Gastroesophageal sphincter (tissue), 4 donors: ENCODE measurements at regions not wholly inside any gene's neighbourhood (a gene's known extent, or its start where the extent isn't known, plus 50 kb on each side); places are given as distances from the start of the nearest gene placed in this dataset.

ENCODE experiments used
- ATAC-seq: fragments of 150-250 bp; one replicate; pipeline ENCODE4 v1.9.1; 2016; ENCODE audit warnings: mild to moderate bottlenecking, moderate library complexity
- H3K27ac ChIP-seq, 4 donors: fragments of 200-600 bp; sonication (generic) in 3 of 4; 1 replicate in 3 of 4; 2 replicates in 1 of 4; pipeline ENCODE4 v1.5.1; 2016 to 2019
- H3K27me3 ChIP-seq: fragments of 200-600 bp; sonication (generic); one replicate; pipeline ENCODE4 v1.5.1; 2019
- H3K36me3 ChIP-seq, 2 donors: fragments of 200-600 bp; sonication (generic); one replicate each; pipeline ENCODE4 v1.5.1; 2019; ENCODE audit warnings: control low read depth in 1 of 2
- H3K4me1 ChIP-seq, 3 donors: fragments of 200-600 bp; sonication (generic); 1 replicate in 2 of 3; 2 replicates in 1 of 3; pipeline ENCODE4 v1.5.1; 2016 to 2019; ENCODE audit warnings: control low read depth in 2 of 3
- H3K4me3 ChIP-seq, 2 donors: fragments of 200-600 bp; sonication (generic); one replicate each; pipeline ENCODE4 v1.5.1; 2019; ENCODE audit warnings: mild to moderate bottlenecking in 1 of 2, moderate library complexity in 1 of 2
- H3K9me3 ChIP-seq, 3 donors: fragments of 200-600 bp; sonication (generic); one replicate each; pipeline ENCODE4 v1.5.1; 2017 to 2019; ENCODE audit warnings: control low read depth in 2 of 3
- CTCF ChIP-seq, 4 experiments: fragments of 200-600 bp in 2 of 4; fragments of 450-650 bp in 2 of 4; sonication (generic) in 1 of 4; IDR thresholded peaks; one replicate each; pipeline ENCODE4 v1.5.1; 2017 to 2019; ENCODE audit warnings: antibody characterized with exemption in 4 of 4, mild to moderate bottlenecking in 2 of 4, moderate library complexity in 2 of 4
- EP300 ChIP-seq: sonication (generic); formaldehyde crosslinking; IDR thresholded peaks from one replicate; pipeline ENCODE4 v1.6.1; 2017; ENCODE audit warnings: antibody characterized with exemption, mild to moderate bottlenecking
- POLR2A ChIP-seq, 2 donors: fragments of 450-650 bp; IDR thresholded peaks; one replicate each; pipeline ENCODE4 v1.6.1; 2017; ENCODE audit warnings: antibody characterized with exemption in 2 of 2, mild to moderate bottlenecking in 2 of 2, moderate library complexity in 1 of 2
- POLR2AphosphoS5 ChIP-seq: sonication (generic); formaldehyde crosslinking; IDR thresholded peaks from one replicate; pipeline ENCODE4 v1.6.1; 2017; ENCODE audit warnings: antibody characterized with exemption
- WGBS, 2 donors: methylation state at CpG; one replicate each; pipeline ENCODE4 v1.1.5; 2018; ENCODE audit warnings: low coverage in 1 of 2; 5-methylcytosine and 5-hydroxymethylcytosine counted together

GRCh38 chr1:55428944-55429931 lies 214.1 kb upstream of the USP24 start:
- 21 to 59% methylated on average over 4 to 7 of the region's 9 CpGs for WGBS, 2 donors
- peaks cover 0 to 46% (median 8%) of the 10 kb centered on the region in 3 donors for H3K4me1 ChIP-seq
- no peak for TF ChIP-seq EP300
- TF ChIP-seq POLR2A (IDR thresholded peaks at IDR 0.05) = no peak
- TF ChIP-seq POLR2AphosphoS5 = peak; percentile 50
- no peak for TF ChIP-seq CTCF (IDR thresholded peaks at IDR 0.05)
- no peaks in the 10 kb centered on the region for H3K27me3 ChIP-seq
- H3K36me3 ChIP-seq = no peaks in the 10 kb centered on the region
- H3K4me3 ChIP-seq = no peak overlapping the region
- peak; percentile 92 for ATAC-seq
- H3K9me3 ChIP-seq = no peaks in the 10 kb centered on the region
- peak overlapping the region in 3 of 4 donors; percentile 43 to 50 (median 46) for H3K27ac ChIP-seq

DNA sequence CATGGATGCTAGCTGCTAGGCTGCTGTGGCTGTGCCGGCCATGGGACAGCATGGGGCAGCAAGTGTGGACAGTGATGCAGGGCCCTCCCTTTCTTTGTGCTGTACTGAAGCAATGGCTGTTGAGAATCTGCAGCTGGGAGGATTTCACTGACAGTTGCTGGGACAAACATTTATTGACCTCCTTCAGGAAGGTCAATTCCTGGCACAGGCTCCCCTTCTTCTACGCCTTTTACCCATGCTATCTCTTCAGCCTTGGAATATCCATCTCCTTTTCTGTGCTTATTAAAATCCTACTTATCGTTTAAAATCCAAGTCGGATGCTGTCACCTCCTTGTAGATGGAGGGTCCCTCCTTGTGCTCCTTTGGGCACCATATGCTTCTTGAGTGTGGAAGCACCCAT lies 213.1 kb upstream of the USP24 start:
- no peak overlapping the region for H3K4me3 ChIP-seq
- WGBS, 2 donors = 82% methylated on average over 3 of the region's 4 CpGs; no CpG with 5 or more reads in 1 of the 2 donors
- peak overlapping the region in 3 of 4 donors; percentile 43 to 50 (median 46) for H3K27ac ChIP-seq
- TF ChIP-seq POLR2A (IDR thresholded peaks at IDR 0.05) (no peak), CTCF (IDR thresholded peaks at IDR 0.05) (no peak), EP300 (no peak)
- H3K4me1 ChIP-seq = peaks cover 0 to 46% (median 8%) of the 10 kb centered on the region in 3 donors
- no peaks in the 10 kb centered on the region for H3K36me3 ChIP-seq
- no peaks in the 10 kb centered on the region for H3K9me3 ChIP-seq
- ATAC-seq = peak; percentile 6
- no peaks in the 10 kb centered on the region for H3K27me3 ChIP-seq

DNA sequence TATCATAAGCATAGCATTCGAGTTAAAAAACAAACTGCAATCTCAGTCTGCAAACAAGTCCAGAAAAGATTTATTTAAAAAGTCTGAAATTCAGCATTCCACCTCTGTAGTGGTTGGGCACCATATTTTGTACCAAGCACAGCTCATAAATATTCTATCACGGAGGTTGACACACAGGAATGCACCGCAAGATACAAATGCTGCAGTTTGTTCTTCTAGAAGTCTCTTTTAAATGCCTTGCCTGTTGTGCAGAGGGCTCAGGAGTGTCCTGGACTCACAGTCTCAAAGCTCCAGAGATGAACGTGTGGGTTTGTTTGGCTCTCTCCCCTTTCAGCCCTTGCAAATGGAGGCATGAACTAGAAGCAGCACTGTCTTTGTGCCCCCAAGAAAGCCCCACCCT lies 212.4 kb upstream of the USP24 start:
- 75 to 79% methylated on average over 4 of the region's 4 CpGs for WGBS, 2 donors
- ATAC-seq = no peak
- H3K4me1 ChIP-seq = peaks cover 0 to 46% (median 8%) of the 10 kb centered on the region in 3 donors
- no peak overlapping the region for H3K4me3 ChIP-seq
- no peak for TF ChIP-seq CTCF (IDR thresholded peaks at IDR 0.05)
- TF ChIP-seq EP300 = no peak
- TF ChIP-seq POLR2A (IDR thresholded peaks at IDR 0.05) = no peak
- no peak for TF ChIP-seq POLR2AphosphoS5
- no peaks in the 10 kb centered on the region for H3K27me3 ChIP-seq
- H3K9me3 ChIP-seq = peaks cover 0 to under 1% (median 0%) of the 10 kb centered on the region in 3 donors
- peak overlapping the region in 2 of 4 donors; percentile 46 to 50 for H3K27ac ChIP-seq
- no peaks in the 10 kb centered on the region for H3K36me3 ChIP-seq

- H3K27me3 ChIP-seq = no peaks in the 10 kb centered on the region
- H3K36me3 ChIP-seq = no peaks in the 10 kb centered on the region
- WGBS, 2 donors = 21% methylated on average over 2 of the region's 2 CpGs; no CpG with 5 or more reads in 1 of the 2 donors
- TF ChIP-seq POLR2AphosphoS5 = no peak
- no peak for TF ChIP-seq POLR2A (IDR thresholded peaks at IDR 0.05)
- TF ChIP-seq CTCF (IDR thresholded peaks at IDR 0.05) = no peak
- no peak for TF ChIP-seq EP300
- H3K9me3 ChIP-seq = peaks cover 0 to 10% (median 0%) of the 10 kb centered on the region in 3 donors
- H3K4me3 ChIP-seq = no peak overlapping the region
- no peak overlapping the region for H3K27ac ChIP-seq
- peaks cover 0 to 46% (median 8%) of the 10 kb centered on the region in 3 donors for H3K4me1 ChIP-seq
- ATAC-seq = no peak
Observed at GRCh38 chr1:55426619-55427018, 211.5 kb upstream of the USP24 start.

DNA sequence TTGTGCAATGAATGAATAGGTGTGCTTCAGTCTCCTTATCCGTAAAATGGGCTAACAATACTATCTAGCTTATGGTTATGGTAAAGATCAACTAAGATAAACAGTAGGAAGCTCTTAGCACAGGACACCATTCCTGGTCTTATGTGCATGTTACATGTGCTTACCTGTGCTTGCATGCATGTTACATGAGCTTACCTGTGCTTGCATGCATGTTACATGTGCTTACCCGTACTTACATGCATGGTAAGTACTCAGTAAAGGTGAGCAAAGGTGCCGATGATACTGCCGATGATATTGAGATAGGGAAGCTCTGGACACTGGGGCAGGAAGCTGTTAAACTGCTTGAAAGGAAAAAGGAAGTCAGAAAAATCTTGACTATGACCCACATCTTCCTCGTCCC lies 211.0 kb upstream of the USP24 start:
- ATAC-seq = no peak
- H3K27ac ChIP-seq = no peak overlapping the region
- H3K4me1 ChIP-seq = peaks cover 0 to 46% (median 8%) of the 10 kb centered on the region in 3 donors
- no peaks in the 10 kb centered on the region for H3K36me3 ChIP-seq
- H3K27me3 ChIP-seq = no peaks in the 10 kb centered on the region
- H3K4me3 ChIP-seq = no peak overlapping the region
- TF ChIP-seq EP300 (no peak), POLR2A (IDR thresholded peaks at IDR 0.05) (no peak), POLR2AphosphoS5 (no peak), CTCF (IDR thresholded peaks at IDR 0.05) (no peak)
- WGBS, 2 donors = 68 to 74% methylated on average over 5 of the region's 5 CpGs
- H3K9me3 ChIP-seq = peaks cover 0 to 10% (median 0%) of the 10 kb centered on the region in 3 donors
